ENCODE measurements at regions not wholly inside any gene's neighbourhood (a gene's known extent, or its start where the extent isn't known, plus 50 kb on each side); places are given as distances from the start of the nearest gene placed in this dataset.

GRCh38 chr3:72297481-72297880 is 512.5 kb upstream of the PROK2 start:
- no peak for TF ChIP-seq CTCF (conservative IDR thresholded peaks at IDR 0.05)
- Histone ChIP-seq H2BK5ac (ENCODE audit: insufficient read length, low read length) (no peak overlapping the region), H3K9ac (ENCODE audit: extremely low read depth, insufficient read length, low read length) (no peak overlapping the region), H3K79me1 (ENCODE audit: insufficient read depth, low read depth, low read length, poor library complexity, severe bottlenecking) (no peaks in the 10 kb centered on the region), H3K18ac (ENCODE audit: insufficient read length, low read depth, low read length) (no peak overlapping the region), H4K5ac (ENCODE audit: insufficient read length, low read depth, low read length) (no peak overlapping the region), H2BK20ac (ENCODE audit: low read depth, low read length, poor library complexity, severe bottlenecking) (no peak overlapping the region), H3K23ac (ENCODE audit: insufficient read length, low read depth, low read length) (no peak overlapping the region), H3K4me1 (ENCODE audit: insufficient read depth, low read length) (peaks cover 8% of the 10 kb centered on the region; the same call in 1 of the 2 replicates), H2BK12ac (ENCODE audit: insufficient read length, low read depth, low read length) (no peak overlapping the region), H3K14ac (ENCODE audit: insufficient read depth, low read length) (no peak overlapping the region), H2AK5ac (ENCODE audit: insufficient read length, low read length) (no peak overlapping the region), H4K20me1 (ENCODE audit: control insufficient read depth, insufficient read depth, insufficient read length) (no peaks in the 10 kb centered on the region), H3K27ac (ENCODE audit: insufficient read length, low read depth, low read length) (no peak overlapping the region), H3K27me3 (ENCODE audit: insufficient read depth, low read length) (no peaks in the 10 kb centered on the region), H2BK15ac (ENCODE audit: low read depth, low read length) (no peak overlapping the region), H4K91ac (ENCODE audit: insufficient read length, low read depth, low read length) (no peak overlapping the region), H3K9me3 (ENCODE audit: control insufficient read depth, low read depth, low read length) (no peaks in the 10 kb centered on the region), H3K4ac (ENCODE audit: low read depth, low read length) (no peak overlapping the region), H3K56ac (ENCODE audit: insufficient read length, low read depth, low read length) (no peak overlapping the region), H2AFZ (ENCODE audit: low read length) (no peak overlapping the region), H3K79me2 (ENCODE audit: insufficient read depth, low read length) (no peaks in the 10 kb centered on the region), H3K23me2 (ENCODE audit: insufficient read length, low read depth, low read length, poor library complexity, severe bottlenecking) (no peaks in the 10 kb centered on the region), H3T11ph (ENCODE audit: low read length) (no peak overlapping the region), H4K8ac (replicated peaks; ENCODE audit: insufficient read length, low read depth, low read length) (no peak overlapping the region), H3K4me2 (ENCODE audit: insufficient read depth, insufficient read length, low read length) (no peak overlapping the region), H2BK120ac (ENCODE audit: low read depth, low read length, poor library complexity, severe bottlenecking) (no peak overlapping the region)
- no peak overlapping the region for H3K4me3 Mint-ChIP-seq
- WGBS (ENCODE audit: extremely low coverage, insufficient read length, low lambda C conversion rate): no CpG with 5 or more reads among the region's 1 CpG
- H3K27me3 Mint-ChIP-seq (ENCODE audit: low read depth): peaks cover 2% of the 10 kb centered on the region; the same call in 1 of the 2 replicates
- H3K27ac Mint-ChIP-seq: no peak overlapping the region
- H3K9me3 Mint-ChIP-seq: no peaks in the 10 kb centered on the region
- H3K4me1 Mint-ChIP-seq: peaks cover 20 to 25% of the 10 kb centered on the region in 2 experiments
- DNase-seq: no peak
- no peaks in the 10 kb centered on the region for H3K36me3 Mint-ChIP-seq (ENCODE audit: insufficient read depth in 1 of 3, low read depth in 3 of 3)

All from H9 (cell line).